ENCODE measurements at regions not wholly inside any gene's neighbourhood (a gene's known extent, or its start where the extent isn't known, plus 50 kb on each side); places are given as distances from the start of the nearest gene placed in this dataset.

DNA sequence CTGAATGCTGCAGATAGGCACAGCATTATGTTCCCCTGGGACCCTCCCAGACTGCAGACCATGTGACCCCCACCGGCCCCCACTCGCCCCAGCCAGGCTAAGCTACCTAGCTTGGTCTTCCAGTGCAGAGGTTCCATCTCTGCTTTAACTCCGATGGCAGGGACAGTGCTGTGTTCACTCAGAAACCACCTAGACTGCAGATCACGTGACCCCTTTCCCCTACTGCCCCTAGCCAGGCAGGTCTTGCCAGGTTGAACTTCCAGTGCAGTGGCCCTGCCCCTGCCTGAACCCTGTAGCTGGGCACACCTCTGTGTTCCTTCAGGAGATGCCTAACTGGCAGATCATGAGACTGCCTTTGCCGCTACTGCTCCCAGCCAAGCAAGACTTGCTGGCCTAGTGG lies 1116.2 kb downstream of the FLRT2 start:
- TF ChIP-seq, protein P1, sequence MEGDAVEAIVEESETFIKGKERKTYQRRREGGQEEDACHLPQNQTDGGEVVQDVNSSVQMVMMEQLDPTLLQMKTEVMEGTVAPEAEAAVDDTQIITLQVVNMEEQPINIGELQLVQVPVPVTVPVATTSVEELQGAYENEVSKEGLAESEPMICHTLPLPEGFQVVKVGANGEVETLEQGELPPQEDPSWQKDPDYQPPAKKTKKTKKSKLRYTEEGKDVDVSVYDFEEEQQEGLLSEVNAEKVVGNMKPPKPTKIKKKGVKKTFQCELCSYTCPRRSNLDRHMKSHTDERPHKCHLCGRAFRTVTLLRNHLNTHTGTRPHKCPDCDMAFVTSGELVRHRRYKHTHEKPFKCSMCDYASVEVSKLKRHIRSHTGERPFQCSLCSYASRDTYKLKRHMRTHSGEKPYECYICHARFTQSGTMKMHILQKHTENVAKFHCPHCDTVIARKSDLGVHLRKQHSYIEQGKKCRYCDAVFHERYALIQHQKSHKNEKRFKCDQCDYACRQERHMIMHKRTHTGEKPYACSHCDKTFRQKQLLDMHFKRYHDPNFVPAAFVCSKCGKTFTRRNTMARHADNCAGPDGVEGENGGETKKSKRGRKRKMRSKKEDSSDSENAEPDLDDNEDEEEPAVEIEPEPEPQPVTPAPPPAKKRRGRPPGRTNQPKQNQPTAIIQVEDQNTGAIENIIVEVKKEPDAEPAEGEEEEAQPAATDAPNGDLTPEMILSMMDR (conservative IDR thresholded peaks at IDR 0.05; ENCODE audit: low read depth, low read length) = no peak
- no peak for TF ChIP-seq EZH2 (IDR thresholded peaks at IDR 0.05; ENCODE audit: borderline replicate concordance, low read depth, low read length, poor library complexity, severe bottlenecking)
